GM18870 (cell line): ENCODE measurements at regions not wholly inside any gene's neighbourhood (a gene's known extent, or its start where the extent isn't known, plus 50 kb on each side); places are given as distances from the start of the nearest gene placed in this dataset.
"Not testable (repeated sequence)": the region's sequence is repeated elsewhere in the genome, so short reads cannot be mapped to it uniquely, and the experiment has no call there.

Experiments used
- ATAC-seq: cut with Tn5 transposase; IDR thresholded peaks from one replicate; pipeline ENCODE4 v1.9.1; 2021; ENCODE audit warnings: moderate library complexity; ENCODE audit not compliant: unreplicated experiment

DNA sequence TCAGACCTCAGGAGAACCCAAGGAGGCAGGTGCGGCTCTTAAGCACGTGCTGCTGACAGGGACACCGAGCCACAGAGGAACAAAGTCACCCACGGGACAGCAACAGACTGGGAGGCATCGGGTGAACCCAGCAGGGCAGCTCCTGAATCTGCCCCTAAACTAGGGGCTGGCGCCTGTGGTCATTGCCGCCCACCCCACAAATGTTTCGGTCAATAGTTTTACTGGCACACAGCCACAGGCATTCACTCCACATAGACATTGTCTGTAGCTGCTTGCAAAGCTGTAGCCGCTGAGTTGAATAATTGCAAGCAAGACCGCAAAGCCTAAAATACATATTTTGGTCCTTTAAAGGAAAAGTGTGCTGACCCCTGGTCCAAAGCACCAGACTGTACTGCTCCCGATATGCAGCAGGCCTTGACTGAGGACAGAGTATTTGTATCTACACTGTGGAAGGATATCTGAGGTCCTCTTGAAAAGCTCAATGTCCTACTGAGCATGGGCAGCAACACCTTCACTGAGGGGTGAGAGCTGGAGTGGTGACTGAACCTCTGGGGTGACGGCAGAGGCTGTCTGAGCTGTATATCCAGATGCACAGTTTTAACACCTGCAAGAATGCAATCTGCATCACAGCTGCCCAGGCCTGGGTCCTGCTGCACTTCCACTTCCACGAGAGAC lies 310.3 kb downstream of the THBS2 start:
- ATAC-seq = no peak

DNA sequence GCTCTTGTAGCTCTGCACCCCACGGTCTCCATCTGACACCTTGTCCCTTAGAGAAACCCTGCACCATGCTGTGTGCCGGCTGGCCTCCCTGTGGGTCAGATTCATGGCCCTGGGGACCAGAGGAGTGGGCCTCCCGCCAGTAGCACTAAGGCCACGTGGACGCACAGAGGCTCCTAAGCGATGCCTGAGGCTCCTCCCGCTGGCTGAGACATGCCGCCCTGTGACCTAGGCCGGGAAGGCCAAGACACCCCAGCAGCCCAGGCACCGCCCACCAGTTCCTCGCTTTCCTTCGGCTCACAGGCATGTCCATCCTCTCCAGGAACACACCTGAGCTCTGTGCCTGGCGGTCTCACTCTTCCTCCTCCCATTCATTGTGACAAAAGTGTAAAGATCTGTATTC lies 311.0 kb downstream of the THBS2 start:
- no peak for ATAC-seq

DNA sequence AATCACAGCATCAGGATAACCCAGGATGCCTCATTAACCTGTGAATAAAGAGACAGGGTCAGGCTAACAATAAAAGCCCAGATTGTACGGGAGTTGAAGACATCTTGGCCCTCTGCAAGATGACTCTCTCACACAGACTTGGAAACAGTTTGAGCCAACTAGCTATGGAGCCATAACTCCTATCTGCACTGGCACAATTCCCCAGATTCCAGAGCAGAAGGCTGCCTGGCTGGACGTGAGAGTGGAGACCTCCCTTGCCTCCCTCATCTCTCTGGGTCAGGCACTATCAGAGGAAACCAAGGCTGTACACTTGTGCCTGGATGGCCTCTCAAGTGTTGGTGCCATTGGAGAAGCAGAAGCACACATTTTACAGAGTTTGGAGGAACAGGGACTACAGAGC lies 312.6 kb downstream of the THBS2 start:
- no peak for ATAC-seq

DNA sequence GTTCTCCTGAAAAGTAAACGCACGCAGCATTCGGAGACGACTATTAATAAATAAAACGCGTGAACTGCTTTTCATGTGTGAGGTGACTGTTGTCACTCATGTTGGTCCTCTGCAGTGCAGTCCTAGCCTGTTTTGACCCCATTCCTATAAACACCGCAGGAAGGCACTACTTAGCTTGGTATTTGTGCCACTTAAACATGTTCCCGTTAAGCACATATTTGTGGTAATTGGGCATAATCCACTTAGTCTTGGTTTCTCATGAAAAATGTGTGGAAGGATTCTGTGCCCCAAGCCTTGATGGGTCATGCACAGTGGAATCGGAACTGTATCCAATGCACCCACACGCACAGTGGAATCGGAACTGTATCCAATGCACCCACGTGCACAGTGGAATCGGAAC lies 313.9 kb downstream of the THBS2 start:
- no peak for ATAC-seq

DNA sequence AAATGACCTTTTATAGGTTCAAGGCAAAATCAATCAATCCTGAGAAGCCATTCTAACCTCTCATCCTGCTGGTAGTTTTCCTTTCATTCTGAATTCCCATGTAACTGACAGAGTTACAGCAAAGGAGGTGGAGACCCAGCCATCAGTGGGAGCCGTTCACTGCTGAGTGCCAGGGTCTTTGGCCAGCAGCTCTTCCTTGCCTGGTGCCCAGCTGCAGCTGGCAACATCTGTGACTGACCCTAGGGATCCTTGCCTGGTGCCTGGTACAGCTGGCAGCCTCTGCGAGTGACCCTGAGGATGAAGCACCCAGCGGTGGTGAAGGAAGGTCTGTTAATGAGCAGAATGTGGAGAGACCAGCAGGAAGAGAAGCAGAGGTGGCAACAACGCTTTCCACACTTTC lies 314.6 kb downstream of the THBS2 start:
- no peak for ATAC-seq

DNA sequence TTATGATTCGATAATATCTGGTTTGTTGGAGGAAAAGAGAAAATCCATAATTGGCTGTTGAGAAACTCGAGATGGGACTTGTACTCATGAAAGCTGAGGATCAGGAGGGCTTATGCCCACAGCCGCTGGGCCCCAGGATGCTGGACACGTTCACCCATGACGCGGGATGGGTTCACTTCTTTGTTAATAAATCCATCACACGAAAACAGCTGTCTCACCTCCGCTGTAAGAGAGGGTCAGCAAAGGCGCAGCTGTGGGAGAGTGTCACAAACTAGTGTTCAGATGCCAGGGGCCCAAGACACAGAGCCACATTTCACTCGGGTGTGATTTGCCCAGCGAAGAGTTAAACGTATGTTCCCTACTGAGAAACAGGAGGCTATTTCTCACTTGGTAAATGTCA lies 315.1 kb downstream of the THBS2 start:
- no peak for ATAC-seq

DNA sequence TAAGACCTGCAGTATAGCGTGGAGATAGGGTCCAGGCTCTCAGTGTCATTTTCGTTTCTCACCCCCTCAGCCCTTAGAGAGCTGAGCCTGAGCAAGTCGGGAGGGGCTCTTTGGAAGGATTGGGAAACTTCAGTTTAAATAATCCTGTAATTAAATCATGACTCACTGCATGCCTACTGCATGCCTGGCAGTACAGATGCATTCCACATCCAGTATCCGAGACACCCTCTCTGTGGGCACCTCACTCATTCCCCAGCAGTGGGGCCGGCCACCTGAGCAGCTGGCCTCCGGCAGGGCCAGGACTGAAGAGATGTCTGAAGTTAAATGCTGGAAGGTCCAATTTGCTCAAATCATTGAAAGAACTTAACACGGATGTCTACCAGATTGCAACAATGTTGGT lies 316.6 kb downstream of the THBS2 start:
- no peak for ATAC-seq

DNA sequence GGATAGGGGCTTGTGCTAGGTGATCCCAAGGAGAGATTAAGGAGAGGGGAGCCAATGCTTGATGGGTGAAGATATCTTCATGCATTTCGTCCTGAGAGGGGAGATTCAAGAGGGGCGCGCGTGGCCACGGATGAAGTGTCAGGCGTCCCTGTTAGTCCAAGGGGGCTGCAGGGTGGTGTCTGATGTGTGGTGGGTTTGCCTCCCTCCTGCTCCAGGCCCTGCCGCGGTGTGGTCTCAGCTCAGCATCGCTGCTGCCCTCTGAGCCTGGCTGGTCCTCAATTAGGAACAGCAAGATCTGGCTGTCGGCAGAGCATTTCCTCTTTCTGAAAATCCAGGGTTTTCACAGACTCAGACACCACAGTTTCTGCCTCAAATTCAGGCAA lies 318.0 kb downstream of the THBS2 start:
- no peak for ATAC-seq

DNA sequence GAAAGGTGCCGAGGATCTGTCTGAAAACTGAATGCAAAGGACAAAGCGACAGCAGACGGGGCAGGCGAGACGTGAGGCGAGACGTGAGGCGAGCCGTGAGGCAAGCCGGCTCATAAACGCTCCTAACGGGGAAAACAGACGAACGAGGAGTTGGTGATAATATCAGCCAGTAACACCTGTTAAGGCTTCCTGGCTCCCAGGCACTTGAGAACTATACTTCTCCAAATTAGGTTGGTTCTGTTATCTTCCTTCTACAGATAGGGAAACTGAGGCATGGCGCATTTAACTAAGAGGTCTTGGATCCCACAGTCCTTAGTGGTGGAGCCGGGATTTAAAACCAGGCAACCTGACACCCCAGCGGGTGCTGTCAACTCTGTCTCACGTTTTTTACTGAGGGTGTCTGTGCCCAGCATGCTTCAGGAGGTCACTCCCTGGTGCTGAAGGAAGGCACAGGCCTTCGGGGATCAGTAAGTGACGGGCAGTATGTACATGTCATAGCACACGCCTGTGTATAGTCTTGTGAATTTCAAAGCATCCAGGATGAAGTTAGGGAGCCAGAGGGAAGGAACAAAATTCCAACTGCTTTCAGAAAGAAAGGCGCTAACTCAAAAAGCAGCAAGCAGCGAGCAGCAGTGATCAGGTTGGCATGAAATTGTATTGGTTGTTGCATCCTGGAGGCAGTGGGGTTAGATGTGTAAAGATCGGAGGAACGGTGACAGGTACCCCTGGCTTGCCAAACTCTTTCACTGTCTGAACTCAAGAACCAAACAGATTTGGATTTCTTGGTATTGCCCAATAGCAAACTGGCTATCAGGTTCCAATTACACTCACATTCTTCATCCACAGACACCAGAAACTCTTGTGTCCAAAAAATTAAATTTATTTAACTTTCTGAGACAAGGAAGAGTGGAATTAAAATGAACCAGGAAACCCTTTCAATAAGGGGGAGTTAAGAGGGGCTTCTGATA lies 318.7 kb downstream of the THBS2 start:
- ATAC-seq = no peak

DNA sequence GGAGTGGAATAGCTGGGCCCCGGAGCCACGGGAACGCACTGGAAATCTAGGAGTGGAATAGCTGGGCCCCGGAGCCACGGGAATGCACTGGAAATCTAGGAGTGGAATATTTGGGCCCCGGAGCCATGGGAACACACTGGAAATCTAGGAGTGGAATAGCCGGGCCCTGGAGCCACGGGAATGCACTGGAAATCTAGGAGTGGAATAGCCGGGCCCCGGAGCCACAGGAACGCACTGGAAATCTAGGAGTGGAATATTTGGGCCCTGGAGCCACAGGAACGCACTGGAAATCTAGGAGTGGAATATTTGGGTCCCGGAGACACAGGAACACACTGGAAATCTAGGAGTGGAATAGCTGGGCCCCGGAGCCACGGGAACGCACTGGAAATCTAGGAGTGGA lies 321.5 kb downstream of the THBS2 start:
- ATAC-seq = not testable (repeated sequence)

DNA sequence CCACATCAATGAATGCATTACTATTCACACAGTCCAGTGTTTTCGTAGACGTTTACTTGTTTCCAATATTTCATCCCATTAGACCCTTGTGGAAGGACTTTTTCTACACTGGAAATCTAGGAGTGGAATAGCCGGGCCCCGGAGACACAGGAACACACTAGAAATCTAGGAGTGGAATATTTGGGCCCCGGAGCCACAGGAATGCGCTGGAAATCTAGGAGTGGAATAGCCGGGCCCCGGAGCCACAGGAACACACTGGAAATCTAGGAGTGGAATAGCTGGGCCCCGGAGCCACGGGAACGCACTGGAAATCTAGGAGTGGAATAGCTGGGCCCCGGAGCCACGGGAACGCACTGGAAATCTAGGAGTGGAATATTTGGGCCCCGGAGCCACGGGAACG lies 322.6 kb downstream of the THBS2 start:
- not testable (repeated sequence) for ATAC-seq

DNA sequence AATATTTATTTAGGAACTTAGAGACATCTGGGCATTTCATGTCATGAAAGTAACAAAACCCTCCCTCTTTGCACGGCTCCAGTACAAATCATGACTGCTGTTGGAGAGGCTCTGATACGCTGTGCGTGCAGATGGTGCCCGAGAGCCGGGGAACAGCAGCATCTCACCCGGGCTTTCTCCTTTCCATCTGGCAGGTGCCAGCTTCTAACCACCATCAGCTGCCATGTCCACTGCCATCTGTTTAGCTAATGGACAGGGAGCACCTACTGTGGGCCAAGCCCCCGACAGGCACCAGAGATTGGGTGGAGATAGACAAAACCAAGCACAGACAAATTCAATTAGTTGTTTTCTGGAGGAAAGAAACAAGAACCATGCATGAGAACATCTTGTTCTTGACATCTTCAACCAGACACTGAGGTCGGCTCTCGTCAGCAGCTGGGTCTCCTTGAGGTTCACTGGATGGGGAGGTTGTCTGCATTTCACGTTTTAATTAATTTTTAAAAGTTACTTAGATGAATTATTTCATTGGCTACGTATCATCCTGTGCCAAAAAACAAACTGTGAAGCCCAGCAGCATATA lies 323.7 kb downstream of the THBS2 start:
- no peak for ATAC-seq

DNA sequence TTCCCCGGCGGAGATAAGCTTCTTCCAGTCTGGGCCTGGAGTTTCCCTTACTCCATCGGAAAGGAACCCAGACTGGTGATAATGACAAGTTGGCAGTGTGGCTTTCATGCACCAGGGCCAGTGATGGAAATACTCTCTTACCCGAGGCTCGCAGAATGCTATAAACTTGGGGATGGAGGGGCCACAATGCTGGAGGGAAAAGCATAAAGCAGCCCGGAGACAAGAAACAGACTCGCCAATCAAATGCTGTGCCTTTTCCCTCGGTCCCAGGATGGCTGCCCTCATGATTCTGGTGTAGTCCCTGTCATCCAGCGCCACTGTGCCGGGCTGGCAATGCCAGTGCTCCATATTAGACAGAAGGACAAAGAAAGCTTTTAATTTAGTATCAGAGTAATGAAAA lies 325.6 kb downstream of the THBS2 start:
- no peak for ATAC-seq

DNA sequence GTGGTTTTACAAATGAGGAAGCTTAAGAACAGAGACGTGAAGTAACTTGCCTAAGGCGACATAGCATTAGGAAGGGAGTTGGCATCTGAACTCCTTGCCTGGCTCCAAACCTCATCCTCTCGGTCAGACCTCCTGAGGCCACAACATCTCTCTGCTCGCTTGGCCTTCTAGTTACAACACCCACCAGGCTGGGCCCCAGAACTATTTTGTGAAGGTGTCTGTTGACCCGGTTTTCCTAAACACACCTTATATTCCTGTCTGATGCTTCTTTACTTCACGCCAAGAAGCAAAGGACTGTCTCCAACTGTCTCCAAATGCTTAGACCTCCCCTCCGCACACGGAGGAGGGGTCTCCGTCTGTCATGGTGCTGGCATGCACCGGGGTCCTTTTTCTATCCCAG lies 326.6 kb downstream of the THBS2 start:
- ATAC-seq = no peak

DNA sequence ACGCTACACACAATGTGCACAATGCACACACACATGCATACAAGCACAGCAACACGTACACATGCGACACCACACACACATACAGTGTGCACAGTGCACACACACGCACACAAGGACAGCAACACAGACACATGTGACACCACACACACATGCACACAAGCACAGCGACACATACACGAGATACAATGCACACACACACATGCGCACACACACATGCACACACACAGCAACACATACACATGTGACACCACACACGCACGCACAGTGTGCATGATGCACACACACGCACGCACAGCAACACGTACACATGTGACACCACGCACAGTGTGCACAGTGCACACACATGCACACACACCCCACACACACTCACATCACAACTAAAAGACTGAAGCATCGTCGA lies 327.3 kb downstream of the THBS2 start:
- no peak for ATAC-seq

DNA sequence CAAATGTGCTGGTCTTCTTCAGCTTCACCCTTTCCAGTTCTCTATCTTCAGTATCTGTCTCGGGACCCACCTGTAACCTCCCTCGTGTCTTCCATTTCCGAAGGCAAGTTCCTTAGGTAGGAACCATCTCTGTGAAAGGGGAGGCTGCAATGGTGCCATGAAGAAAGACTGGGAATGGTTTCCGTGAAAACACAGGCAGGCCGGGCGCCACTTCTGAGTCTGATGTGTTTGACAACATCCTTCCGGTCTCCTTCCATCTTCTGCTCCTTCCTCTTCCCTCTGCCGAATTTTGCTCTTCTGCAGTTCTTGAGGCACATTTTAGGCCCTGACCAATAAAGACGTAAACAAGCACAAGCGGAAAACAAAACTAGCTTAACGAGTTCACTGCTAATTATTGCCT lies 328.0 kb downstream of the THBS2 start:
- ATAC-seq = no peak

DNA sequence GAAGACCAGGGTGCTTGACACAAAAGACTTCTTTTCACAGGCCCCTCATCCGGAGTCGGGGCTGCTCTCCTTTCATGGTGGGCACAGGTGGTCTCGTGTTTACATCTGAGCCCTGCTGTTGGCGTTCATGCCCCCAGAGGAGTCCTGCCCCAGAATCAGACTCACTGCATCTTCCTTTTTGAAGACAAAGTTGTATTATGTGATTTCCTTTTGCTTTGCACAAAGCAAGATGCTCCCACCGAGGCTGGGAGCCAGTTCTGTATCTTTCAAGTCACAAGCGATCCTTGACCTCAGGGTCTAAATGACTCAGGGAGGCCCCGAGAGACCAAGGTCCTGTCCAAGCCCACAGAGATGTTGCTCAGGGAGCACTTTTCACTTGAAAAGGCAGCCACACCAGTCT lies 330.5 kb downstream of the THBS2 start:
- no peak for ATAC-seq

DNA sequence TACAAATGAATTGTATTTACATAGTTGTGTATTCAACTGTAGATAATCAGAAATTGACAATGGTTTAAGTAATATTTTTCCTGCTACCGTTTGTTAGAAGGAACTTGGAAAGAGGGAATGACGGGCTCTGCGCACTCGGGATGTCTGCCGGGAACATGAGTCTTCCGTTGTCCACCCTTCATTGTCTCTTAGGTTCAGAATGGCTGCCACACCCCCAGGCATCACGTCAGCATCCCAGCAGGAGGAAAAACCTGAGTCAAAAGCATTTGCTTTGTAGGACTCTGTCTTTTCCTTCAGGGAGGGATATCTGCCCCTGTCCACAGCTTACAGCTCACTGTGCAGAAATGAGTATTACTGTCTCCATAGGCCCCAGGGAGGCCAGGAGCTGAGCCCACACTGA lies 331.2 kb downstream of the THBS2 start:
- ATAC-seq = no peak

DNA sequence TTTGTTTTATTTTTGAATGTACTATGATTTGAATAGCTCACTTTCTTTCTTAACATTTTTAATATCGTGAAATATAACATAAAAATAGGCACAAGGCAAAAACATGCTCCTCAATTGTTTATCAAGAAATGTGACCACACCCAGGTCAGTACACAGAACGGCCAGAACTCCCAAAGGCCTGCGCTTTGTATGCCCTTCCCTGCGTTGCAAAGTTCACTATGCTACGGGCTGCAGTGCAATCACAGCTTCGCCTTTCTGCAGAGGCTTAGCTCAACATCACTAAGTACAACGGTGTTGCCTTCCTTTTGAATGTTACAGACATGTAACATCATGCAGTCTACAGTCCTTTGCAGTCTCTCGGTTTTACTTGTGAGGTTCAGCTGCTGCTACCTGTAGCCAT lies 333.4 kb downstream of the THBS2 start:
- ATAC-seq = no peak

DNA sequence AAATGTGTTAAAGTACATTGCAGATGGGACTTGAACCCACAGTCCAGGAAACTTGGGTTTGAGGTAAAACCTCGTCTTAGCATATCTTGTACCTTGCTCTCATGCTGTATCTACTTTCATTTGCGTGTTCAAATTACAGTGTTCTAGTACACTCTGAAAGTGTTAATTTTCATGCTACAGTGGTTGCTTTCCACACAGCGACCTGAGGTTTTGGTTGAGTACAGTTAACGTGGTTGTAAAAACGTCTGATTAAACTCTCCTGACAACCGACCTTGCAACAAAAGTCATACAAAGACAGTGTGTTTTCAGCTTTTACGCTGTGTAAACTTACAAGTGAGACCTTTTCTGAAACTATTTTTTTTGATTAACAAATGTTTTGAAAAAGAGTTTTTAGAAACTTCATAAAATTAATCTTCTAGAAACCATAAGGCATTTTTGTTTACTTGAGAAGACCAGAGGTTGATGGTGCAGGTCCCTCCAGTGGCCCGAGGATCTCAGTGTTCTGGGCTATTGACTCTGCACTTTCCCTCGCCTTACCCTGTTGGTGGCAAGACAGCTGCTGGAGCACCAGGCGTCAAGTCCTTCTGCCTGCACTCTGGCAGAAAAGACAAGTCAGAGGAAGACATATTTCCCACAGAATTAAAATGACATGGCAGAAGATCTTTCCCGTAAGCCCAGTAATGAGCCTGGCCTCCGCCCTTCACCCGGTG lies 334.0 kb downstream of the THBS2 start:
- no peak for ATAC-seq

DNA sequence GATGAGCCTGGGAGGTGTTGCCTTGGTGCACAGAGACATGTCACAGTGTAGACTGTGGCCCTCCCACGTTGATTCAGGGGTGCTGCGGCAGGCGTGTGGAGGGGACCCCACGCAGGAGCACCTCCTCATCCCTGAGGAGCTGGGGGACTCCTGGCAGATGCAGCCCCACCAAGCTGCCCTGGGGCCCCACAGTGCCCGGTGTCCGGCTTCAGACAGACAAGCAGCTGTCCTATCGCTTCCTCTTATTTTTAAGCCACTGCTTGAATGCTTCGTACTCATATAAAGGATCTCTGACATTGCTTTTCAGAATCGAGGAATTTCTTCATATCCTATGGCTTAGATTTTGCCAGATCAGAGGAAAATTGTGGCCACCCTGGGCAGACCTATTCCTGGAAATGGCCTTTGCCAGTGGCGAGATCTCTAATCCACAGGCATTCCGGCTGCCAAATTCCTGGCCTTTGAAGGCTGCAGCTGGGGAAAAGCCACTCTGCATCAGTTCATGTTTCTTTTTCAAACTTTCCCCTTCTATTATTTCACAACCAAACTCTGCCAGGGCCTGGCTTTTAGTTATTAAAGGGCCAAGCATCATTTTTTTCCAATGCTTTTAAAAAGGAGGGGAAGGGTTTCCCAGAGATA lies 337.0 kb downstream of the THBS2 start:
- ATAC-seq = no peak
